HG03520 (cell line): ENCODE measurements at regions not wholly inside any gene's neighbourhood (a gene's known extent, or its start where the extent isn't known, plus 50 kb on each side); places are given as distances from the start of the nearest gene placed in this dataset.
A peak's percentile ranks its signal among the peaks of the same experiment; 100 is the strongest.
"Not testable (repeated sequence)": the region's sequence is repeated elsewhere in the genome, so short reads cannot be mapped to it uniquely, and the experiment has no call there.

Source experiments
- ATAC-seq: cut with Tn5 transposase; IDR thresholded peaks from one replicate; pipeline ENCODE4 v1.9.1; 2021; ENCODE audit warnings: mild to moderate bottlenecking, moderate library complexity; ENCODE audit not compliant: unreplicated experiment

- no peak for ATAC-seq
Measured at GRCh38 chr10:65628493-65629139, 1297.2 kb upstream of the LRRTM3 start.

- ATAC-seq = no peak
Measured at GRCh38 chr10:65660006-65660405, 1265.8 kb upstream of the LRRTM3 start.

GRCh38 chr10:65670087-65670486, 1255.7 kb upstream of the LRRTM3 start:
- no peak for ATAC-seq

DNA sequence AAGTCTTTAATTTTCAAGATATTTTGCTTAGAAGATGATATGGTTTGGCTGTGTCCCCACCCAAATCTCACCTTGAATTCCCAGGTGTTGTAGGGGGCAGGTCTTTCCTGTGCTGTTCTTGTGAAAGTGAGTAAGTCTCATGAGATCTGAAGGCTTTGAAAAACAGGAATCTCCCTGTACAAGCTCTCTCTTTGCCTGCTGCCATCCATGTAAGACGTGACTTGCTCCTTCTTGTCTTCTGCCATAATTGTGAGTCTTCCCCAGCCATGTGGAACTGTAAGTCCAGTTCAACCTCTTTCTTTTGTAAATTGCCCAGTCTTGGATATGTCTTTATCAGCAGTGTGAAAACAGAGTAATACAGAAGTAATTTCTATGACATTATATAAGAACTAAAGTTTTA, 1255.2 kb upstream of the LRRTM3 start:
- ATAC-seq = not testable (repeated sequence)

GRCh38 chr10:65675236-65675635, 1250.6 kb upstream of the LRRTM3 start:
- no peak for ATAC-seq

- ATAC-seq = no peak
Measured at GRCh38 chr10:65684896-65685295, 1240.9 kb upstream of the LRRTM3 start.

- ATAC-seq = no peak
Measured at GRCh38 chr10:65701168-65701776, 1224.6 kb upstream of the LRRTM3 start.

GRCh38 chr10:65708057-65708456, 1217.8 kb upstream of the LRRTM3 start:
- ATAC-seq = peak; percentile 51

GRCh38 chr10:65710306-65710705, 1215.5 kb upstream of the LRRTM3 start:
- no peak for ATAC-seq

- no peak for ATAC-seq
Measured at GRCh38 chr10:65719790-65720189, 1206.0 kb upstream of the LRRTM3 start.

DNA sequence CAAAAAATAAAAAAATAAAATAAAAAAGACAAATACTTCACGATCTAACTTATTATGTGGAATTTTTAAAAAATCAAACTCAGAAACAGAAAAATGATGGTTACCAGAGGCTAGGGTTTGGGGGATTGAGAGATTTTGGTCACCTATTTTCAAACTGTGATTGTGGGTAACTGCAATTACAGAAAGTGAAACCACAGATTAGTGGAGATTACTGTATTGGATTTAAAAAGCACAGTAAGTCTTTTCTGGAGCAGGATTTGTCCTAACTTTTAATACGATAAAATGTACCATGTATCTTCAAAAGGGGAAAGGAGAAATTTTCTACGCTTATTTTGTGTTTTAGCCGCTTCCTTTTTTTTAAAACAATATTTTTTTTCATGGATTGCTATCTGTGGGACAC, 1204.9 kb upstream of the LRRTM3 start:
- no peak for ATAC-seq

GRCh38 chr10:65723525-65723924, 1202.3 kb upstream of the LRRTM3 start:
- peak; percentile 40 for ATAC-seq

- no peak for ATAC-seq
Measured at GRCh38 chr10:65735382-65735781, 1190.5 kb upstream of the LRRTM3 start.

DNA sequence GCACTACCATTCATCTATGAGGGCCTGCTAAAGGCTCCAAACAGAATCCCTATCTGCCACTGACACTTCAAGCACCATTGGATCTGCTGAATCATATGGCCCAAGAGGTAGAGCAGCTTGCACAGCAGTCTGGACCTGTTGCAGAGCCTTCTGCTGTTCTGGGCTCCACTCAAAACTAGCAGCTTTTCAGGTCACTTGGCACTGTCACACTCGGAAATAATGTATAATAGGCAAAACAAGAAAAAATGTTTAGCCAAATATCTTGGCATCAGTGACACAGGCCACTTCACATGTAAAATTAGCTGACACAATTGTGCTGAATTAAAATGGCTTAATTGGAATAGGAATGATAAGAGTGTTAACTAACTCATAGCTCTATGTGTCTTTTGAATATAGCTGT, 1182.9 kb upstream of the LRRTM3 start:
- no peak for ATAC-seq

DNA sequence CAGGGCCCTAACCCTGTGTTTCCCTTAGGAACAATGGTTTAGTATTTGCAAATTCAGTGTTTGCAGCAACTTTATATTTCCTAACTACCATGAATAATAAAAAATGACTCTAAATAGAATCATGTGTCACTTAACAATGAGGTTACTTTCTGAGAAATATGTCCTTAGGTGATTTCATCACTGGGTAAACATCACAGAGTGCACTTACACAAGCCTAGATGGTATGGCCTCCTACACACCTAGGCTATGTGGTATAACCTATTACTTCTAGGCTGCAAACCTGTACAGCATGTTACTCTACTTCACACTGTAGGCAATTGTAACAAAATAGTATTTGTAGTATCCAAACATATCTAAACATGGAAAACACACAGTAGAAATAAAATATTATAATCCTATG, 1174.6 kb upstream of the LRRTM3 start:
- no peak for ATAC-seq

- no peak for ATAC-seq
Measured at GRCh38 chr10:65751896-65752295, 1173.9 kb upstream of the LRRTM3 start.

- ATAC-seq = no peak
Measured at GRCh38 chr10:65753532-65753931, 1172.3 kb upstream of the LRRTM3 start.

DNA sequence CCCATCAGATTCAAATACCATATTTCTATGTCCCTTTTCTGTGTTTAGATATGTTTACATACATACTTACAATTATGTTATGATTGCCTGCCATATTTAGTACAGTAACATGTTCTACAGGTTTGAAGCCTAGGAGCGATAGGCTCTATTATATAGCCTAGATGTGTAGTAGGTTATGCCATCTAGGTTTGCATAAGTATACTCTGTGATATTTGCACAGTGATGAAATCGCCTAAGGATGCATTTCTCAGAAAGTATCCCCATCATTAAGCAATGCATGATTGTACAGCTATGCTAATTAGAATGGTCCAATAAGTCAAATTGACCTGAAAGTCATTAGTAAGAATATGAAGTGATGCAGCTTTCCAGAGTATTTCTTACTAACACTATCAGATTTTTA, 1171.7 kb upstream of the LRRTM3 start:
- no peak for ATAC-seq

DNA sequence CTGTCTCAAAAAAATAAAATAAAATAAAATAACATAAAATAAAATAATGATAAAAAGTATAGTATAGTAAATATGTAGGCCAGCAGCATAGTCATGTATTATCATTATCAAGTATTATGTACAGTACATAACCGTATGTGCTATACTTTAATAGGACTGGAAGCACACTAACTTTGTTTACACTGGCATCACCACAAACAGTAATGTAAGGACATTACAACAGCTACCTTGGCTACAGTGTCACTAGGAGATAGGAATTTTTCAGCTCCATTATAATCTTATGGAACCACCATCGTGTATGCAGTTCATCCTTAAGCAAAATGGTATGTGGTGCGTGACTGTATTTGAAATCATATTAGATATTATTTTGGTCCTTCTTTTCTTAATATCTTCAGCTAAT, 1163.5 kb upstream of the LRRTM3 start:
- no peak for ATAC-seq

GRCh38 chr10:65765006-65765541, 1160.8 kb upstream of the LRRTM3 start:
- no peak for ATAC-seq

DNA sequence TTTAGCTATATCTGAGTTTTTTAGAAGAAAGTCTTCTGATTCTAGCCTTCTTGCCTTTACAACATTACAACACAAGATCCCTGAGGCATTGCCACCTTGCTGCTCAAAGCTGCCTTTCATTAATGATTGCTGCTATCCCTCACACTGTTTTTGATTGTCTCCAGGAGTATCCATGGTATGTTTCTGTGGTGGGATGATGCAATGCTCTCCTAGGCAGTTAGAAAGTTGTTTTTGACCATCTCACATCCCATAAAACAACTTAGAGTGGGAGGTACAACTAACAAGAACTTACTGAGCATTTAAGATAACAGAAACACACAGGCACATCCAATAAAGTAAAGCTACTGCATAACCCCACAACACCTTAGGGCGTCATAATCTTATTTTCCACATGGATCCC, 1156.0 kb upstream of the LRRTM3 start:
- no peak for ATAC-seq

DNA sequence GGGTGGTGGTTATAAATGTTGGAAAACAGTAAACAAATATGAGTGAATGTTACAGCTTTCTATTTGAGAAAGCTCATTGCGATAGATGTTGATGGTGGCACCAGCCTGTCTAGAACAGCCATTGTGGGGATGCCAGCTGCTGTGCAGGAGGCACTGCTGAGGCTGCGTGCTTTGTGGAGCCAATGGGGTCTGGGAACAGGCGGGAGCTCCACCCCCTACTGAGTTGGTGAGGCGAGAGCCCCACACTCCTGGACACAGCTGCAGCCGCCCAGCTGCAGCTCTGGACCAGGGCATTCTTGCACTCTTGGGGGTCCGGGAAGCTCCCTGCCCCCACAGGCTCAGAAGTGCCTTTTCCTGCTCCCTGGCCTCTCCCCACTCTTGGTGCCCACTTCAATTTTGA, 1147.1 kb upstream of the LRRTM3 start:
- no peak for ATAC-seq

DNA sequence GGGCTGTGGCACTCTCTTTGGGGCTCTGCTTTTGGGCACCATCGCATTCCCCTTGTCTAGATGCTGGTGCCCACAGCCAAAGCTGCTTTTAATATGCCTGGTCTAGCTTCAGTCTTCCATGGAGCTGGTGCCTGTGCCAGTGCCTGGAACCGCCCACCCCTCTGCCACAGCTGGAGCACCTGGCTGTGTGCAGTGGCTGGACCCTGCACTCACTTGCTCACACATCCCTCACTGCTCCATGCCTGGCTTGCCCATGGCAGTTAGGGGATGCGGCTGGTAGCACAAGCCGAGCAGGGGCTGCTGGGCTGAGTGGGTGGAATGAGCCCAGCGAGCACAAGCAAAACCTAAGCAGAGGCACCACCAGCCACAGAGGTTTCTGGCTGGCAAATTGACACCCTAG, 1145.9 kb upstream of the LRRTM3 start:
- no peak for ATAC-seq
